Panc1 (cell line): ENCODE measurements at regions not wholly inside any gene's neighbourhood (a gene's known extent, or its start where the extent isn't known, plus 50 kb on each side); places are given as distances from the start of the nearest gene placed in this dataset.

Source experiments
- POLR2AphosphoS5 ChIP-seq: IDR thresholded peaks from 2 replicates; pipeline ENCODE4 v1.6.1; 2012; ENCODE audit warnings: mild to moderate bottlenecking, low read depth, low read length, moderate library complexity
- TF ChIP-seq, protein P1 (sequence below): fragments of 450-650 bp; IDR thresholded peaks from 2 replicates; pipeline ENCODE4 v1.5.1; 2017; ENCODE audit warnings: mild to moderate bottlenecking

DNA sequence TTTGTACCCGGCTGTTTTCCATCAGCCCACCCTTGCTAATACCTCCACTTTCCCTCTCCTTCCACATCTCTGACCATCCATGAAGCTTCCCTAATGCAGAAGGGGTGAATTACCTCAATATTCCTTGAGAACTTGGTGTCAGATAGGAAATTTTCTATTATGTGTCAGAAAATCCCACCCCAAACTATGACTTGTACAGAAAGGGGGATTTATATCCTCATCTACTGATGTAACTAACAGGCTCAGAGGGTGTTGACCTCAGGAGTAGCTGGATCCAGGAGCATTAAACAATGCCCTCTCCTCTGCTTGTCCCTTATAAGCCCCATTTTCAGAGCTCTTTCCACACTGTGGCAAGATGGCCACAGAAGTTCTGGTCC lies 242.8 kb upstream of the TLE3 start:
- TF ChIP-seq, protein P1, sequence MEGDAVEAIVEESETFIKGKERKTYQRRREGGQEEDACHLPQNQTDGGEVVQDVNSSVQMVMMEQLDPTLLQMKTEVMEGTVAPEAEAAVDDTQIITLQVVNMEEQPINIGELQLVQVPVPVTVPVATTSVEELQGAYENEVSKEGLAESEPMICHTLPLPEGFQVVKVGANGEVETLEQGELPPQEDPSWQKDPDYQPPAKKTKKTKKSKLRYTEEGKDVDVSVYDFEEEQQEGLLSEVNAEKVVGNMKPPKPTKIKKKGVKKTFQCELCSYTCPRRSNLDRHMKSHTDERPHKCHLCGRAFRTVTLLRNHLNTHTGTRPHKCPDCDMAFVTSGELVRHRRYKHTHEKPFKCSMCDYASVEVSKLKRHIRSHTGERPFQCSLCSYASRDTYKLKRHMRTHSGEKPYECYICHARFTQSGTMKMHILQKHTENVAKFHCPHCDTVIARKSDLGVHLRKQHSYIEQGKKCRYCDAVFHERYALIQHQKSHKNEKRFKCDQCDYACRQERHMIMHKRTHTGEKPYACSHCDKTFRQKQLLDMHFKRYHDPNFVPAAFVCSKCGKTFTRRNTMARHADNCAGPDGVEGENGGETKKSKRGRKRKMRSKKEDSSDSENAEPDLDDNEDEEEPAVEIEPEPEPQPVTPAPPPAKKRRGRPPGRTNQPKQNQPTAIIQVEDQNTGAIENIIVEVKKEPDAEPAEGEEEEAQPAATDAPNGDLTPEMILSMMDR, result no peak
- no peak for TF ChIP-seq POLR2AphosphoS5
